H9 (cell line): ENCODE measurements at regions not wholly inside any gene's neighbourhood (a gene's known extent, or its start where the extent isn't known, plus 50 kb on each side); places are given as distances from the start of the nearest gene placed in this dataset.

ENCODE experiments used
- DNase-seq: peaks from one replicate; pipeline ENCODE4 v3.0.0-alpha.2; 2017
- H2AFZ ChIP-seq: one replicate; pipeline ENCODE4 v1.6.1; 2013; ENCODE audit warnings: mild to moderate bottlenecking, low read length, control low read depth, moderate library complexity
- H2AK5ac ChIP-seq: 2 replicates; pipeline ENCODE4 v1.6.1; 2013; ENCODE audit warnings: low read length, control low read depth, mixed read lengths; ENCODE audit not compliant: insufficient read length
- H2BK120ac ChIP-seq: one replicate; pipeline ENCODE4 v1.6.1; 2013; ENCODE audit warnings: low read depth, mild to moderate bottlenecking, low read length, control low read depth, inconsistent platforms; ENCODE audit not compliant: poor library complexity, severe bottlenecking
- H2BK12ac ChIP-seq: 2 replicates; pipeline ENCODE4 v1.6.1; 2013; ENCODE audit warnings: low read length, control low read depth, mixed read lengths, low read depth; ENCODE audit not compliant: insufficient read length
- H2BK15ac ChIP-seq: 2 replicates; pipeline ENCODE4 v1.6.1; 2013; ENCODE audit warnings: low read depth, low read length, control low read depth
- H2BK20ac ChIP-seq: one replicate; pipeline ENCODE4 v1.6.1; 2013; ENCODE audit warnings: low read depth, mild to moderate bottlenecking, low read length, control low read depth, inconsistent platforms; ENCODE audit not compliant: poor library complexity, severe bottlenecking
- H2BK5ac ChIP-seq: 2 replicates; pipeline ENCODE4 v1.6.1; 2013; ENCODE audit warnings: low read length, control low read depth, mixed read lengths; ENCODE audit not compliant: insufficient read length
- H3K14ac ChIP-seq: 2 replicates; pipeline ENCODE4 v1.6.1; 2013; ENCODE audit warnings: low read length, control low read depth; ENCODE audit not compliant: insufficient read depth
- H3K18ac ChIP-seq: 2 replicates; pipeline ENCODE4 v1.6.1; 2013; ENCODE audit warnings: low read depth, mild to moderate bottlenecking, mixed read lengths, low read length, control low read depth; ENCODE audit not compliant: insufficient read length
- H3K23ac ChIP-seq: 2 replicates; pipeline ENCODE4 v1.6.1; 2013; ENCODE audit warnings: low read length, control low read depth, mixed read lengths, low read depth; ENCODE audit not compliant: insufficient read length
- H3K23me2 ChIP-seq: 2 replicates; pipeline ENCODE4 v1.6.1; 2013; ENCODE audit warnings: low read depth, mild to moderate bottlenecking, mixed read lengths, low read length, control low read depth; ENCODE audit not compliant: insufficient read length, poor library complexity, severe bottlenecking
- H3K27ac ChIP-seq: 2 replicates; pipeline ENCODE4 v1.5.1; 2013; ENCODE audit warnings: low read length, control low read depth, mixed read lengths, low read depth; ENCODE audit not compliant: insufficient read length
- H3K27me3 ChIP-seq: 2 replicates; pipeline ENCODE4 v1.6.1; 2013; ENCODE audit warnings: low read length, control low read depth, inconsistent platforms; ENCODE audit not compliant: insufficient read depth
- H3K4ac ChIP-seq: 2 replicates; pipeline ENCODE4 v1.6.1; 2013; ENCODE audit warnings: low read depth, mild to moderate bottlenecking, control low read depth, inconsistent platforms, low read length, moderate library complexity
- H3K4me1 ChIP-seq: 2 replicates; pipeline ENCODE4 v1.6.1; 2013; ENCODE audit warnings: low read length, control low read depth, inconsistent platforms; ENCODE audit not compliant: insufficient read depth
- H3K4me2 ChIP-seq: 2 replicates; pipeline ENCODE4 v1.6.1; 2013; ENCODE audit warnings: low read length, control low read depth, mixed read lengths; ENCODE audit not compliant: insufficient read length, insufficient read depth
- H3K56ac ChIP-seq: 2 replicates; pipeline ENCODE4 v1.6.1; 2013; ENCODE audit warnings: low read depth, mild to moderate bottlenecking, mixed read lengths, low read length, control low read depth; ENCODE audit not compliant: insufficient read length
- H3K79me1 ChIP-seq: 2 replicates; pipeline ENCODE4 v1.6.1; 2013; ENCODE audit warnings: low read depth, mild to moderate bottlenecking, moderate library complexity, low read length, control low read depth, inconsistent platforms; ENCODE audit not compliant: insufficient read depth, poor library complexity, severe bottlenecking
- H3K79me2 ChIP-seq: 2 replicates; pipeline ENCODE4 v1.6.1; 2013; ENCODE audit warnings: low read length, control low read depth, inconsistent platforms; ENCODE audit not compliant: insufficient read depth
- H3K9ac ChIP-seq: 2 replicates; pipeline ENCODE4 v1.6.1; 2013; ENCODE audit warnings: low read length, control low read depth, mixed read lengths; ENCODE audit not compliant: insufficient read length; ENCODE audit errors: extremely low read depth
- H3K9me3 ChIP-seq: one replicate; pipeline ENCODE4 v1.6.1; 2013; ENCODE audit warnings: low read depth, low read length, inconsistent platforms; ENCODE audit not compliant: control insufficient read depth
- H3T11ph ChIP-seq: one replicate; pipeline ENCODE4 v1.6.1; 2013; ENCODE audit warnings: mild to moderate bottlenecking, low read length, control low read depth, inconsistent platforms
- H4K20me1 ChIP-seq: one replicate; pipeline ENCODE4 v1.6.1; 2013; ENCODE audit not compliant: control insufficient read depth, insufficient read length, insufficient read depth
- H4K5ac ChIP-seq: 2 replicates; pipeline ENCODE4 v1.6.1; 2013; ENCODE audit warnings: low read depth, mild to moderate bottlenecking, mixed read lengths, low read length, control low read depth; ENCODE audit not compliant: insufficient read length
- H4K8ac ChIP-seq: replicated peaks from 2 replicates; pipeline ENCODE4 v1.6.1; 2013; ENCODE audit warnings: low read length, control low read depth, mixed read lengths, low read depth; ENCODE audit not compliant: insufficient read length
- H4K91ac ChIP-seq: 2 replicates; pipeline ENCODE4 v1.6.1; 2013; ENCODE audit warnings: low read depth, mild to moderate bottlenecking, moderate library complexity, mixed read lengths, low read length, control low read depth; ENCODE audit not compliant: insufficient read length
- H3K27ac Mint-ChIP-seq, 3 experiments: 2 replicates in 2 of 3; 3 replicates in 1 of 3; pipeline ENCODE4 v1.8.0; 2020 to 2021; ENCODE audit warnings: mixed read lengths in 3 of 3, mild to moderate bottlenecking in 1 of 3, moderate library complexity in 1 of 3
- H3K27me3 Mint-ChIP-seq: 2 replicates; pipeline ENCODE4 v1.8.0; 2021; ENCODE audit warnings: low read depth, mild to moderate bottlenecking, moderate library complexity, mixed read lengths
- H3K36me3 Mint-ChIP-seq, 3 experiments: 2 replicates in 2 of 3; 3 replicates in 1 of 3; pipeline ENCODE4 v1.8.0; 2020 to 2021; ENCODE audit warnings: low read depth in 3 of 3, mixed read lengths in 3 of 3; ENCODE audit not compliant: insufficient read depth in 1 of 3
- H3K4me1 Mint-ChIP-seq, 2 experiments: 2 replicates each; pipeline ENCODE4 v1.8.0; 2020; ENCODE audit warnings: mixed read lengths in 2 of 2
- H3K4me3 Mint-ChIP-seq, 2 experiments: 2 replicates in 1 of 2; 3 replicates in 1 of 2; pipeline ENCODE4 v1.8.0; 2020 to 2021; ENCODE audit warnings: mild to moderate bottlenecking in 2 of 2, mixed read lengths in 2 of 2, moderate library complexity in 1 of 2
- H3K9me3 Mint-ChIP-seq, 2 experiments: 2 replicates in 1 of 2; 3 replicates in 1 of 2; pipeline ENCODE4 v1.8.0; 2020; ENCODE audit warnings: mild to moderate bottlenecking in 2 of 2, mixed read lengths in 2 of 2, moderate library complexity in 1 of 2
- CTCF ChIP-seq: fragments of 200-600 bp; sonication (generic); conservative IDR thresholded peaks from 3 replicates; pipeline ENCODE4 v1.8.0; 2021; ENCODE audit warnings: antibody characterized with exemption, mild to moderate bottlenecking
- WGBS: extraction: QIAGEN DNeasy Blood & Tissue Kit; methylation state at CpG from one replicate; pipeline ENCODE4 v1.1.7; 2013; ENCODE audit warnings: missing lambda C conversion rate, low lambda C conversion rate, mixed read lengths; ENCODE audit not compliant: insufficient read length; ENCODE audit errors: extremely low coverage; 5-methylcytosine and 5-hydroxymethylcytosine counted together

- Histone ChIP-seq H4K5ac (no peak overlapping the region), H3K4ac (no peak overlapping the region), H3K79me1 (no peaks in the 10 kb centered on the region), H2BK5ac (no peak overlapping the region), H3K23me2 (no peaks in the 10 kb centered on the region), H4K20me1 (no peaks in the 10 kb centered on the region), H2BK12ac (no peak overlapping the region), H3K4me2 (no peak overlapping the region), H3K14ac (no peak overlapping the region), H3K4me1 (no peaks in the 10 kb centered on the region), H2AK5ac (no peak overlapping the region), H3K9ac (no peak overlapping the region), H4K8ac (no peak overlapping the region), H2AFZ (no peak overlapping the region), H3K27me3 (no peaks in the 10 kb centered on the region), H3K79me2 (no peaks in the 10 kb centered on the region), H3K23ac (no peak overlapping the region), H2BK15ac (no peak overlapping the region), H3K18ac (no peak overlapping the region), H3K9me3 (no peaks in the 10 kb centered on the region), H2BK20ac (no peak overlapping the region), H3K27ac (no peak overlapping the region), H2BK120ac (no peak overlapping the region), H4K91ac (no peak overlapping the region), H3K56ac (no peak overlapping the region), H3T11ph (no peak overlapping the region)
- no CpG with 5 or more reads among the region's 3 CpGs for WGBS
- Mint-ChIP-seq H3K4me1 (peaks cover 10 to 12% of the 10 kb centered on the region in 2 experiments), H3K27ac (no peak overlapping the region), H3K4me3 (no peak overlapping the region), H3K9me3 (no peaks in the 10 kb centered on the region), H3K27me3 (no peaks in the 10 kb centered on the region; the same call in 1 of the 2 replicates), H3K36me3 (no peaks in the 10 kb centered on the region; a peak in 1 of 7 replicates)
- no peak for TF ChIP-seq CTCF
- DNase-seq: no peak
These were observed 434.0 kb downstream of the FOXO1 start for GRCh38 chr13:40232311-40233040.
